Caco-2 (cell line): ENCODE measurements at regions not wholly inside any gene's neighbourhood (a gene's known extent, or its start where the extent isn't known, plus 50 kb on each side); places are given as distances from the start of the nearest gene placed in this dataset.

Experiments used
- BruUV-seq: library from RNA; stranded (reverse); fragments of 400-500 nt; replicated peaks from 2 replicates; lab custom pipeline; 2021; lab: Mats Ljungman, UMichigan
- CTCF ChIA-PET: fragments of 300-600 bp; sonication (Branson Sonifier 250); formaldehyde crosslinking; loops from one replicate; lab custom pipeline; 2022; ENCODE audit warnings: antibody characterized with exemption; lab: Charles Lee
- POLR2A ChIA-PET: fragments of 300-600 bp; sonication (Branson Sonifier 250); formaldehyde crosslinking; loops from one replicate; lab custom pipeline; 2022; ENCODE audit warnings: antibody characterized with exemption; lab: Charles Lee
- DNase-seq, 2 experiments: peaks; one replicate each; pipeline versions ENCODE4 v3.0.0 to v3.0.0-alpha.2; 2020 to 2022
- H3K27me3 ChIP-seq: replicated peaks from 2 replicates; pipeline ENCODE4 v1.6.0; 2011; ENCODE audit warnings: low read length; ENCODE audit not compliant: control insufficient read depth, insufficient read depth
- H3K36me3 ChIP-seq: 2 replicates; pipeline ENCODE4 v1.5.1; 2011; ENCODE audit warnings: low read length; ENCODE audit not compliant: control insufficient read depth, insufficient read depth
- H3K4me1 ChIP-seq: fragments of 250-450 bp; sonication (Bioruptor Pico); 2 replicates; pipeline ENCODE4 v1.5.1; 2020; ENCODE audit warnings: mild to moderate bottlenecking
- H3K4me3 ChIP-seq: 2 replicates; pipeline ENCODE4 v1.5.1; 2011; ENCODE audit warnings: low read depth, mild to moderate bottlenecking, control low read depth, low read length
- H3K9me3 ChIP-seq: fragments of 250-450 bp; sonication (Bioruptor Pico); 2 replicates; pipeline ENCODE4 v1.5.1; 2020; ENCODE audit warnings: mild to moderate bottlenecking, moderate library complexity
- H3K27ac Mint-ChIP-seq: one replicate; pipeline ENCODE4 v1.8.0; 2022; ENCODE audit warnings: mixed read lengths; ENCODE audit not compliant: unreplicated experiment
- H3K27me3 Mint-ChIP-seq: one replicate; pipeline ENCODE4 v1.8.0; 2022; ENCODE audit warnings: mixed read lengths; ENCODE audit not compliant: insufficient read depth, unreplicated experiment
- H3K36me3 Mint-ChIP-seq: one replicate; pipeline ENCODE4 v1.8.0; 2022; ENCODE audit warnings: mild to moderate bottlenecking, mixed read lengths; ENCODE audit not compliant: insufficient read depth, unreplicated experiment
- H3K4me1 Mint-ChIP-seq: one replicate; pipeline ENCODE4 v1.8.0; 2022; ENCODE audit warnings: low read depth, mixed read lengths; ENCODE audit not compliant: unreplicated experiment
- H3K4me3 Mint-ChIP-seq: one replicate; pipeline ENCODE4 v1.8.0; 2022; ENCODE audit warnings: mild to moderate bottlenecking, moderate library complexity, mixed read lengths; ENCODE audit not compliant: unreplicated experiment
- H3K9me3 Mint-ChIP-seq: one replicate; pipeline ENCODE4 v1.8.0; 2022; ENCODE audit warnings: mixed read lengths; ENCODE audit not compliant: unreplicated experiment
- CTCF ChIP-seq, 2 experiments: fragments of 200-600 bp in 1 of 2; IDR thresholded peaks; 1 replicate in 1 of 2; 2 replicates in 1 of 2; pipeline versions ENCODE4 v1.5.1 to v1.8.0; 2011 to 2022; ENCODE audit warnings: antibody characterized with exemption in 1 of 2, control low read depth in 1 of 2, inconsistent platforms in 1 of 2, low read depth in 1 of 2, low read length in 1 of 2, mild to moderate bottlenecking in 1 of 2, moderate library complexity in 1 of 2; ENCODE audit not compliant: insufficient read depth in 1 of 2, severe bottlenecking in 1 of 2, unreplicated experiment in 1 of 2
- intact Hi-C: fragments of 100-400 bp; cut with micrococcal nuclease; formaldehyde crosslinking; loops from one replicate; pipeline ENCODE4 v1.10.0; 2022; ENCODE audit not compliant: unreplicated experiment

- Mint-ChIP-seq H3K27ac (no peak overlapping the region), H3K27me3 (no peaks in the 10 kb centered on the region), H3K9me3 (no peaks in the 10 kb centered on the region), H3K4me3 (no peak overlapping the region), H3K4me1 (no peaks in the 10 kb centered on the region), H3K36me3 (no peaks in the 10 kb centered on the region)
- TF ChIP-seq CTCF (IDR thresholded peaks at IDR 0.05; ENCODE audit: insufficient read depth in 1 of 2, low read depth in 1 of 2, low read length in 1 of 2, severe bottlenecking in 1 of 2, unreplicated experiment in 1 of 2): no peak
- Histone ChIP-seq H3K4me3 (no peak overlapping the region), H3K4me1 (no peaks in the 10 kb centered on the region), H3K9me3 (no peaks in the 10 kb centered on the region), H3K36me3 (no peaks in the 10 kb centered on the region), H3K27me3 (no peaks in the 10 kb centered on the region)
- BruUV-seq: no TSS peak
- intact Hi-C loops: no loop called here
- ChIA-PET CTCF (no interaction called here), POLR2A (no interaction called here)
- no peak for DNase-seq
Observed at GRCh38 chr6:120279466-120280167, 930.1 kb upstream of the MAN1A1 start.

GRCh38 chr6:120278689-120279396 is 929.3 kb upstream of the MAN1A1 start:
- Mint-ChIP-seq H3K4me3 (no peak overlapping the region), H3K27ac (no peak overlapping the region), H3K9me3 (no peaks in the 10 kb centered on the region), H3K27me3 (no peaks in the 10 kb centered on the region), H3K36me3 (no peaks in the 10 kb centered on the region), H3K4me1 (no peaks in the 10 kb centered on the region)
- H3K27me3 ChIP-seq: no peaks in the 10 kb centered on the region
- no peaks in the 10 kb centered on the region for H3K9me3 ChIP-seq
- BruUV-seq: no TSS peak
- ChIA-PET POLR2A (no interaction called here), CTCF (no interaction called here)
- intact Hi-C loops: no loop called here
- TF ChIP-seq CTCF (IDR thresholded peaks at IDR 0.05; ENCODE audit: insufficient read depth in 1 of 2, low read depth in 1 of 2, low read length in 1 of 2, severe bottlenecking in 1 of 2, unreplicated experiment in 1 of 2): no peak
- no peak for DNase-seq
- no peak overlapping the region for H3K4me3 ChIP-seq
- no peaks in the 10 kb centered on the region for H3K36me3 ChIP-seq
- no peaks in the 10 kb centered on the region for H3K4me1 ChIP-seq

GRCh38 chr6:120274547-120274946 is 925.0 kb upstream of the MAN1A1 start:
- H3K27ac Mint-ChIP-seq: no peak overlapping the region
- no peaks in the 10 kb centered on the region for H3K4me1 Mint-ChIP-seq
- Histone ChIP-seq H3K4me3 (no peak overlapping the region), H3K9me3 (no peaks in the 10 kb centered on the region), H3K36me3 (no peaks in the 10 kb centered on the region), H3K4me1 (no peaks in the 10 kb centered on the region), H3K27me3 (no peaks in the 10 kb centered on the region)
- ChIA-PET POLR2A (no interaction called here), CTCF (no interaction called here)
- intact Hi-C loops: no loop called here
- no peak overlapping the region for H3K4me3 Mint-ChIP-seq
- peaks cover 10% of the 10 kb centered on the region for H3K9me3 Mint-ChIP-seq
- no peaks in the 10 kb centered on the region for H3K36me3 Mint-ChIP-seq
- DNase-seq: no peak
- no TSS peak for BruUV-seq
- H3K27me3 Mint-ChIP-seq: no peaks in the 10 kb centered on the region
- TF ChIP-seq CTCF (IDR thresholded peaks at IDR 0.05; ENCODE audit: insufficient read depth in 1 of 2, low read depth in 1 of 2, low read length in 1 of 2, severe bottlenecking in 1 of 2, unreplicated experiment in 1 of 2): no peak
